Neural progenitor cell (in vitro differentiated cells): ENCODE measurements at regions not wholly inside any gene's neighbourhood (a gene's known extent, or its start where the extent isn't known, plus 50 kb on each side); places are given as distances from the start of the nearest gene placed in this dataset.

Source experiments
- EZH2phosphoT487 ChIP-seq: fragments of 200-600 bp; sonication (generic); IDR thresholded peaks from 2 replicates; pipeline ENCODE4 v1.6.1; 2017; ENCODE audit warnings: antibody characterized with exemption
- TF ChIP-seq, protein P1 (sequence below): fragments of 200-600 bp; sonication (generic); IDR thresholded peaks from 2 replicates; pipeline ENCODE4 v1.5.1; 2017; ENCODE audit warnings: antibody characterized with exemption, mild to moderate bottlenecking

GRCh38 chr2:16119741-16120140 is 179.4 kb downstream of the MYCN start:
- TF ChIP-seq, protein P1, sequence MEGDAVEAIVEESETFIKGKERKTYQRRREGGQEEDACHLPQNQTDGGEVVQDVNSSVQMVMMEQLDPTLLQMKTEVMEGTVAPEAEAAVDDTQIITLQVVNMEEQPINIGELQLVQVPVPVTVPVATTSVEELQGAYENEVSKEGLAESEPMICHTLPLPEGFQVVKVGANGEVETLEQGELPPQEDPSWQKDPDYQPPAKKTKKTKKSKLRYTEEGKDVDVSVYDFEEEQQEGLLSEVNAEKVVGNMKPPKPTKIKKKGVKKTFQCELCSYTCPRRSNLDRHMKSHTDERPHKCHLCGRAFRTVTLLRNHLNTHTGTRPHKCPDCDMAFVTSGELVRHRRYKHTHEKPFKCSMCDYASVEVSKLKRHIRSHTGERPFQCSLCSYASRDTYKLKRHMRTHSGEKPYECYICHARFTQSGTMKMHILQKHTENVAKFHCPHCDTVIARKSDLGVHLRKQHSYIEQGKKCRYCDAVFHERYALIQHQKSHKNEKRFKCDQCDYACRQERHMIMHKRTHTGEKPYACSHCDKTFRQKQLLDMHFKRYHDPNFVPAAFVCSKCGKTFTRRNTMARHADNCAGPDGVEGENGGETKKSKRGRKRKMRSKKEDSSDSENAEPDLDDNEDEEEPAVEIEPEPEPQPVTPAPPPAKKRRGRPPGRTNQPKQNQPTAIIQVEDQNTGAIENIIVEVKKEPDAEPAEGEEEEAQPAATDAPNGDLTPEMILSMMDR, result no peak
- no peak for TF ChIP-seq EZH2phosphoT487
